RWPE2 (cell line): ENCODE measurements at regions not wholly inside any gene's neighbourhood (a gene's known extent, or its start where the extent isn't known, plus 50 kb on each side); places are given as distances from the start of the nearest gene placed in this dataset.
"Not testable (repeated sequence)": the region's sequence is repeated elsewhere in the genome, so short reads cannot be mapped to it uniquely, and the experiment has no call there.

Experiments
- ATAC-seq: fragments of 200-7000 bp; cut with Tn5 transposase; 3 replicates; pipeline ENCODE4 v1.9.1; 2021; ENCODE audit warnings: low read depth
- DNase-seq: peaks from one replicate; pipeline ENCODE4 v3.0.0-alpha.2; 2020; ENCODE audit warnings: low spot score
- H3K27ac ChIP-seq: fragments of 450-650 bp; 2 replicates; pipeline ENCODE4 v1.5.1; 2017; ENCODE audit warnings: mild to moderate bottlenecking; ENCODE audit not compliant: poor library complexity, severe bottlenecking
- H3K27me3 ChIP-seq: fragments of 250-450 bp; sonication (Bioruptor Pico); 2 replicates; pipeline ENCODE4 v1.5.1; 2021; ENCODE audit warnings: mild to moderate bottlenecking, moderate library complexity; ENCODE audit not compliant: insufficient read depth, poor library complexity, severe bottlenecking
- H3K36me3 ChIP-seq: fragments of 250-450 bp; sonication (Bioruptor Pico); 2 replicates; pipeline ENCODE4 v1.5.1; 2020; ENCODE audit warnings: low read depth, mild to moderate bottlenecking, moderate library complexity
- H3K4me1 ChIP-seq: fragments of 250-450 bp; sonication (Bioruptor Pico); 2 replicates; pipeline ENCODE4 v1.5.1; 2021; ENCODE audit warnings: mild to moderate bottlenecking, moderate library complexity; ENCODE audit not compliant: insufficient read depth, poor library complexity, severe bottlenecking
- H3K4me3 ChIP-seq: fragments of 250-450 bp; sonication (Bioruptor Pico); 2 replicates; pipeline ENCODE4 v1.5.1; 2021; ENCODE audit warnings: mild to moderate bottlenecking, moderate library complexity; ENCODE audit not compliant: severe bottlenecking
- H3K9me3 ChIP-seq: fragments of 250-450 bp; sonication (Bioruptor Pico); 2 replicates; pipeline ENCODE4 v1.5.1; 2021; ENCODE audit warnings: mild to moderate bottlenecking, moderate library complexity; ENCODE audit not compliant: severe bottlenecking
- TF ChIP-seq, protein P1 (sequence below): fragments of 450-650 bp; IDR thresholded peaks from one replicate; pipeline ENCODE4 v1.5.1; 2017; ENCODE audit warnings: mild to moderate bottlenecking, moderate library complexity; ENCODE audit not compliant: poor library complexity, severe bottlenecking

DNA sequence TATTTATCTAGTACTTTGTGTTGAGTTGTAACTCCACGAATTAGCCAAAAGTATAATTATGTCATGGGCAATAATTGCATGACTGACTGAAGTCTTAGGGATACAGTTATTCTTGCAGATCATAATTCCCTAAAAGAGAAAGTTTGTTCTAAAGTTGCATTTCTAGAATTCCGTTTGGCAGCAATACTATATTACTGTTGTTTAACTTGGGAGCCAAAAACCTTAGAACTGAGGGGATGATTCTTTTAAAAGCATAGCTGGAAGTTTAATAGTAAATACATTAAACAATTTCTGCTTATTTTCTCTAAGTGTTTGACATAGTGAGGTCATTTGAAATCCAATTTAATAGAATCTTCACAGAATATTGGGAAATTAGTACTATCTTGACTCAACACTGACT lies 356.4 kb upstream of the ADAMTS5 start:
- H3K27ac ChIP-seq: no peak overlapping the region
- H3K4me3 ChIP-seq: no peak overlapping the region
- ATAC-seq (no peak), DNase-seq (no peak)
- H3K9me3 ChIP-seq: no peaks in the 10 kb centered on the region
- TF ChIP-seq, protein P1, sequence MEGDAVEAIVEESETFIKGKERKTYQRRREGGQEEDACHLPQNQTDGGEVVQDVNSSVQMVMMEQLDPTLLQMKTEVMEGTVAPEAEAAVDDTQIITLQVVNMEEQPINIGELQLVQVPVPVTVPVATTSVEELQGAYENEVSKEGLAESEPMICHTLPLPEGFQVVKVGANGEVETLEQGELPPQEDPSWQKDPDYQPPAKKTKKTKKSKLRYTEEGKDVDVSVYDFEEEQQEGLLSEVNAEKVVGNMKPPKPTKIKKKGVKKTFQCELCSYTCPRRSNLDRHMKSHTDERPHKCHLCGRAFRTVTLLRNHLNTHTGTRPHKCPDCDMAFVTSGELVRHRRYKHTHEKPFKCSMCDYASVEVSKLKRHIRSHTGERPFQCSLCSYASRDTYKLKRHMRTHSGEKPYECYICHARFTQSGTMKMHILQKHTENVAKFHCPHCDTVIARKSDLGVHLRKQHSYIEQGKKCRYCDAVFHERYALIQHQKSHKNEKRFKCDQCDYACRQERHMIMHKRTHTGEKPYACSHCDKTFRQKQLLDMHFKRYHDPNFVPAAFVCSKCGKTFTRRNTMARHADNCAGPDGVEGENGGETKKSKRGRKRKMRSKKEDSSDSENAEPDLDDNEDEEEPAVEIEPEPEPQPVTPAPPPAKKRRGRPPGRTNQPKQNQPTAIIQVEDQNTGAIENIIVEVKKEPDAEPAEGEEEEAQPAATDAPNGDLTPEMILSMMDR: no peak
- no peaks in the 10 kb centered on the region for H3K36me3 ChIP-seq
- no peaks in the 10 kb centered on the region for H3K4me1 ChIP-seq
- no peaks in the 10 kb centered on the region for H3K27me3 ChIP-seq

DNA sequence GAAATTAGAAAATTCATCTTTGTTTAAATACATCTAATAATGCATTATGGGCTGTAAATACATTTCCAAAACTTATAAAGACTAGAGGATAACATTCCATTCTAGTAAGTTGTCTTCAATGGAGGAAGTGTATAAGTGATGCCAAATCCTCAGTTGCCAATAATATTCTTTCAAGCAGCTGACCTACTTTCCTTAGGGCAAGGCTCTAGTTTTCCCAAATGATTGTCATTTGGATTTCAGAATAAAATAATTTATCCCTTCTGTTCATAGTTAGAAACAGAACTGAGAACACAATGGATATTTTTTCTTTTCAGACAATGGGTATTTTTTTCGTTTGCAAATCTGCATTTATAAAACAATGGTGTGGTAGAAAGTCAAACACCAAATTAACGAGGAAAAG lies 354.9 kb upstream of the ADAMTS5 start:
- ATAC-seq (no peak), DNase-seq (no peak)
- no peak overlapping the region for H3K4me3 ChIP-seq
- no peaks in the 10 kb centered on the region for H3K4me1 ChIP-seq
- H3K9me3 ChIP-seq: no peaks in the 10 kb centered on the region
- H3K27me3 ChIP-seq: no peaks in the 10 kb centered on the region
- H3K36me3 ChIP-seq: no peaks in the 10 kb centered on the region
- no peak overlapping the region for H3K27ac ChIP-seq
- TF ChIP-seq, protein P1: no peak

DNA sequence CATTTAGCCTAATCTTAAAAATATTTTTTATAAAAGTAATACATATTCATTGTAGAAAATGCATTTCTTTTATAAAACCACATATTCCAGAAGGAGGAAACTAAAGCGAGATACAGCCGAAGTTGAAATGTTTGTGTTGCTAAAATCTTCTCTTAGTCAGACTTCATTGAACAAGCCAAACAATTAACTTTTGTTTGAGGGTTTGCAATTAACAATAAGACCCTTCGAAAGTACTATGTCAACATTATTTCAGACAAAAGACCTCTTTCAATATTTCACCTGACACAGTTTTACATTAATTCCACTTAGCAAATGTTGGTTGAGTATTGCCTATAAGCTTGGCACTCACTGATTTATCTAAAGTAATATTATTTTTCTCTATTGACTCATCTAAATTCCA lies 354.0 kb upstream of the ADAMTS5 start:
- H3K27ac ChIP-seq: no peak overlapping the region
- ATAC-seq: no peak
- H3K27me3 ChIP-seq: no peaks in the 10 kb centered on the region
- no peaks in the 10 kb centered on the region for H3K36me3 ChIP-seq
- no peak overlapping the region for H3K4me3 ChIP-seq
- TF ChIP-seq, protein P1: no peak
- H3K9me3 ChIP-seq: no peaks in the 10 kb centered on the region
- no peak for DNase-seq
- H3K4me1 ChIP-seq: no peaks in the 10 kb centered on the region

DNA sequence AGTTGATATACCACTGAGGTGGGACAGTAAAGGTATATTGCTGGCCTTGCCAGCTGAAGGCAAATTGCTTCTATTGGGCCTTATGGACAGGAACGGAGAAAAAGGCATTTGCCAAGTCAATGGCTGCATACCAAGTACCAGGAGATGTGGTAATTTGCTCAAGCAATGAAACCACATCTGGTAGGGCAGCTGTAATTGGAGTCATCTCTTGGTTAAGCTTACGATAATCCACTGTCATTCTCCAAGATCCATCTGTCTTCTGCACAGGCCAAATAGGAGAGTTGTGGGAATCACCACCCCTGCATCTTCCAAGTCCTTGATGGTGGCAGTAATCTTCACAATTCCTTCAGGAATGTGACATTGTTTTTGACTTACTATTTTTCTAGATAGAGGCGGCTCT lies 350.7 kb upstream of the ADAMTS5 start:
- not testable (repeated sequence) for ATAC-seq, H3K27me3 ChIP-seq, H3K9me3 ChIP-seq, H3K4me3 ChIP-seq, H3K4me1 ChIP-seq, DNase-seq, H3K27ac ChIP-seq, H3K36me3 ChIP-seq

DNA sequence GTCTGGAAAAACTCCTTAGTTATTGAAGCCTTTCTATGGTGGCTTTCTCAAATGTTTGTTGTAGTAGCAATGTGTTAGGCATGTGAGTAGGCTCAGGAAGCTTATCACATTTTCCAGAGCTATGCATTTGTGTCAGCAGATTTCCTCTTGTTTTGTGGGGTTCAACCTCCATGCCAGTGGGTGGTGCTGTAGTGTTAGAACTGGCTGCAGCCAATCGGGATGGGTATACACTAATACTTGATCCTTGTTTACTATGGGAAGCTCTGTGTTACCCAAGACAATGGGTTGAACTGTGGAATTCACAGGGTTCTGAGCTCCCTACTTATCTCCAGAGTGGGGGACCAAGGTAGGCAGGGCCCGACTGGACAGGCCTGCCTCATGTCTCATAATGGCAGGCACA lies 348.5 kb upstream of the ADAMTS5 start:
- Histone ChIP-seq H3K4me3 (no peak overlapping the region), H3K9me3 (no peaks in the 10 kb centered on the region), H3K27ac (no peak overlapping the region), H3K4me1 (no peaks in the 10 kb centered on the region), H3K27me3 (peaks cover 5% of the 10 kb centered on the region), H3K36me3 (no peaks in the 10 kb centered on the region)
- ATAC-seq (no peak), DNase-seq (no peak)
- TF ChIP-seq, protein P1: no peak

DNA sequence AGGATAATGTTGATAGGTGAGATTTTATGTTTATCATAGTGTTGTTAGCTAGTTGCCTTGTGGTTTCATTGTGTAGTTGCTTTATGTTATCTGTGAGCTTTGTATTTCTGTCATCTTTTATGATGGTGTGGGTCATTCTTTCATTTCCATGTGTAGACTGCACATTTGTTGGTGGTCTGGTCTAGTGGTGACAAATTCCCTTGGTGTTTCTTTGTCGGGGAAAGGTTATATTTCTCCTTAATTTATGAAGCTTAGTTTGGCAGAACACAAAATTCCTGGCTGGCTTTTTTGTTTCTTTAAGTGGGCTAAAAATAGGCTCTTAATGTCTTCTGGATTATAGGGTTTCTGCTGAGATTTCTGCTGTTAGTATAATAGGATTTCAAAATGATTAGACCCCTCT lies 347.2 kb upstream of the ADAMTS5 start:
- Histone ChIP-seq H3K36me3 (no peaks in the 10 kb centered on the region), H3K4me1 (no peaks in the 10 kb centered on the region), H3K27me3 (peaks cover 5% of the 10 kb centered on the region), H3K4me3 (no peak overlapping the region), H3K27ac (no peak overlapping the region), H3K9me3 (no peaks in the 10 kb centered on the region)
- no peak for DNase-seq
- TF ChIP-seq, protein P1: no peak
- no peak for ATAC-seq
